ENCODE measurements at regions not wholly inside any gene's neighbourhood (a gene's known extent, or its start where the extent isn't known, plus 50 kb on each side); places are given as distances from the start of the nearest gene placed in this dataset.

DNA sequence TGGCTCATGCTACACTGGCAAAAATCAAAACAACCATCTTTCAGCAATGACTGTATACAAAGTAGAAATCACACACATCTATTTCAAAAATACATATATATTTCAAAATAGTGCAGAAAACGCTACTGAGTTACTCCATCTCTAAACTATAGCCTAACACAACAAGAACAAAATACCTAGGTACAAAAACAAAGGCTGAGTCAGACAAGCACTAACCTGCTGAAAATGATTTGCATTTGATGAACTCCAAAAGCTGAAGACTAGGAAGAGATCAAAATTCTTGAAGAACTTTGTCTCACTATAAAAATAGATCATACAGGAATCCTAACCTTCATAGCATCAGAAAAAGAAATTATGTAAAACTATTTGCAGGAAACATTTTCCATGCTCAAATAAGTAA is 381.6 kb downstream of the EFNB2 start:
- Histone ChIP-seq H4K91ac (ENCODE audit: insufficient read depth, low read depth, low read length) (peak overlapping the region; percentile 64; the same call in 1 of the 2 replicates), H2AK9ac (replicated peaks; ENCODE audit: low read depth, low read length, poor library complexity) (no peak overlapping the region), H3K9ac (ENCODE audit: low read depth, low read length) (no peak overlapping the region), H3K4me2 (ENCODE audit: low read depth, low read length) (no peak overlapping the region), H3K27ac (ENCODE audit: insufficient read depth, low read length) (no peak overlapping the region), H3K79me1 (ENCODE audit: low read depth in 1 of 2, low read length in 2 of 2) (no peaks in the 10 kb centered on the region), H3K56ac (ENCODE audit: extremely low read depth, insufficient read depth, low read length) (no peak overlapping the region), H2BK120ac (ENCODE audit: low read depth, low read length) (peak overlapping the region; percentile 84; the same call in 1 of the 2 replicates), H3K9me3 (ENCODE audit: control insufficient read depth, insufficient read depth, low read length) (no peaks in the 10 kb centered on the region), H4K5ac (ENCODE audit: low read depth, low read length) (no peak overlapping the region; the same call in 1 of the 2 replicates), H3K27me3 (ENCODE audit: control insufficient read depth, insufficient read depth, low read length) (no peaks in the 10 kb centered on the region), H4K20me1 (ENCODE audit: insufficient read depth, low read length) (no peaks in the 10 kb centered on the region), H2AFZ (replicated peaks; ENCODE audit: low read length, poor library complexity) (no peak overlapping the region), H2BK15ac (ENCODE audit: low read depth, low read length) (peak overlapping the region; percentile 93; the same call in 1 of the 3 replicates), H2BK5ac (ENCODE audit: low read depth, low read length, poor library complexity, severe bottlenecking) (peak overlapping the region; percentile 53), H3K4me3 (ENCODE audit: insufficient read depth, low read depth, low read length) (no peak overlapping the region), H3K36me3 (ENCODE audit: control insufficient read depth, insufficient read depth, low read length) (no peaks in the 10 kb centered on the region), H3K4ac (ENCODE audit: low read depth, low read length) (peak overlapping the region; percentile 51; the same call in 1 of the 2 replicates), H2BK20ac (ENCODE audit: low read depth, low read length) (peak overlapping the region; percentile 86), H3K9me1 (ENCODE audit: insufficient read depth, low read length) (0 out of 2 replicates have a peak, but pooled peaks cover 3% of the 10 kb centered on the region), H4K8ac (ENCODE audit: low read depth in 2 of 2, low read length in 2 of 2) (peak overlapping the region; percentile 62 to 64), H3K23ac (ENCODE audit: low read depth, low read length) (no peak overlapping the region), H3K18ac (ENCODE audit: low read depth, low read length) (peak overlapping the region; percentile 67; the same call in 1 of the 2 replicates), H3K4me1 (ENCODE audit: control insufficient read depth, insufficient read depth, low read length) (peaks cover 10% of the 10 kb centered on the region), H2AK5ac (ENCODE audit: low read depth, low read length) (no peak overlapping the region), H3K14ac (replicated peaks; ENCODE audit: low read depth, low read length) (no peak overlapping the region)
- intact Hi-C loops (cut with micrococcal nuclease) (loop anchor here (10.0 kb wide), 1 partner anchor 819 kb away; no protein-coding TSS in a partner anchor), in situ Hi-C loops (cut with MboI; ENCODE audit: low sequenced_read_pairs) (no loop called here), dilution Hi-C loops (cut with HindIII; ENCODE audit: low sequenced_read_pairs, unreplicated experiment) (no loop called here)
- ChIA-PET CTCF (interaction anchor here (0.6 to 1.5 kb wide), 4 partner anchors 16 to 366 kb away, joined by 3 to 4 read pairs (median 4); no protein-coding TSS in a partner anchor), POLR2A (ENCODE audit: unreplicated experiment) (no interaction called here)
- ATAC-seq (ENCODE audit: low read depth) (no peak), DNase-seq (no peak)
- BruUV-seq (replicated peaks) = no TSS peak
- no CpG with 5 or more reads among the region's 1 CpG for WGBS, 2 experiments (ENCODE audit: extremely low coverage in 2 of 2, insufficient read length in 1 of 2)
- TF ChIP-seq, protein P1, sequence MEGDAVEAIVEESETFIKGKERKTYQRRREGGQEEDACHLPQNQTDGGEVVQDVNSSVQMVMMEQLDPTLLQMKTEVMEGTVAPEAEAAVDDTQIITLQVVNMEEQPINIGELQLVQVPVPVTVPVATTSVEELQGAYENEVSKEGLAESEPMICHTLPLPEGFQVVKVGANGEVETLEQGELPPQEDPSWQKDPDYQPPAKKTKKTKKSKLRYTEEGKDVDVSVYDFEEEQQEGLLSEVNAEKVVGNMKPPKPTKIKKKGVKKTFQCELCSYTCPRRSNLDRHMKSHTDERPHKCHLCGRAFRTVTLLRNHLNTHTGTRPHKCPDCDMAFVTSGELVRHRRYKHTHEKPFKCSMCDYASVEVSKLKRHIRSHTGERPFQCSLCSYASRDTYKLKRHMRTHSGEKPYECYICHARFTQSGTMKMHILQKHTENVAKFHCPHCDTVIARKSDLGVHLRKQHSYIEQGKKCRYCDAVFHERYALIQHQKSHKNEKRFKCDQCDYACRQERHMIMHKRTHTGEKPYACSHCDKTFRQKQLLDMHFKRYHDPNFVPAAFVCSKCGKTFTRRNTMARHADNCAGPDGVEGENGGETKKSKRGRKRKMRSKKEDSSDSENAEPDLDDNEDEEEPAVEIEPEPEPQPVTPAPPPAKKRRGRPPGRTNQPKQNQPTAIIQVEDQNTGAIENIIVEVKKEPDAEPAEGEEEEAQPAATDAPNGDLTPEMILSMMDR (conservative IDR thresholded peaks at IDR 0.05; ENCODE audit: low read depth, low read length) = no peak
- TF ChIP-seq NFE2L2 (IDR thresholded peaks at IDR 0.05; ENCODE audit: low read depth, low read length) = no peak
- no peak for TF ChIP-seq RFX5 (IDR thresholded peaks at IDR 0.05; ENCODE audit: low read depth, low read length)
- TF ChIP-seq, protein P2, sequence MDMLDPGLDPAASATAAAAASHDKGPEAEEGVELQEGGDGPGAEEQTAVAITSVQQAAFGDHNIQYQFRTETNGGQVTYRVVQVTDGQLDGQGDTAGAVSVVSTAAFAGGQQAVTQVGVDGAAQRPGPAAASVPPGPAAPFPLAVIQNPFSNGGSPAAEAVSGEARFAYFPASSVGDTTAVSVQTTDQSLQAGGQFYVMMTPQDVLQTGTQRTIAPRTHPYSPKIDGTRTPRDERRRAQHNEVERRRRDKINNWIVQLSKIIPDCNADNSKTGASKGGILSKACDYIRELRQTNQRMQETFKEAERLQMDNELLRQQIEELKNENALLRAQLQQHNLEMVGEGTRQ (IDR thresholded peaks at IDR 0.05; ENCODE audit: low read depth, low read length) = no peak

Data from IMR-90 (cell line).